GOT3 (cell line): ENCODE measurements at regions not wholly inside any gene's neighbourhood (a gene's known extent, or its start where the extent isn't known, plus 50 kb on each side); places are given as distances from the start of the nearest gene placed in this dataset.

Experiments
- DNase-seq: peaks from one replicate; lab custom pipeline; 2025; ENCODE audit warnings: mixed read lengths; lab: John Stamatoyannopoulos, UW

DNA sequence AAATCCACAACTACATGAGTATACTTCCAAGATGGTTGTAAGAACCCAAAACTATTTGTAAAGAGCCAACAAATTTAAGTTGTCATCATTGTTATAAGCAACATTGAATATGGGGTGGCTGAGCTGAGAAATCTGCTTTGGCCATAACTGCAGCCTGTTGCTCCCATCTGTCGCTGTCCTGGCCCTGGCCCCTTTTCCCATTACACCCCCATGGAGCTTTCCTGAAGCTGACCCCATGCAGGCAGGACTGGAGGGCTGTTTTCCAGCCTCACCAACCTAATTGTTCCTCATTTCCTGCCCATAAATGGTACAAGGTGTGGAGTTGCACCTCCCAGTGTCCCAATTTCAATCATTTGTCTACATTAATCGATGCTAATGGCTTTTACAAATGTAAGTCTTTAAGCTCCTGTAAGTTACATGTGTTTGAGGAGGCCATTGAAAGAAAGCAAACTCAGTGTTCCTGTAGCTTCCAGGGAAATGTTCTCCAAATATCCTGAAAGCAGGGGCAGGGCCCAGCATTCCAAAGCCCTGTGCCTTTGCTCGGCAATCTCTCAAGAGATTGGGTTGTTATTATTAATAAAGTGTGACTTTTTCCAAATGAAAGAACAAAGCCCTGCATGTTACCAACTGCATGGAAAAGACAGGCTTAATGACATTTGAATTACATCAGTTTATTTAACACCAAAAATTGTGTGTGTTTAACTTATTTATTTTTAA is 545.9 kb downstream of the PLPP3 start:
- no peak for DNase-seq

DNA sequence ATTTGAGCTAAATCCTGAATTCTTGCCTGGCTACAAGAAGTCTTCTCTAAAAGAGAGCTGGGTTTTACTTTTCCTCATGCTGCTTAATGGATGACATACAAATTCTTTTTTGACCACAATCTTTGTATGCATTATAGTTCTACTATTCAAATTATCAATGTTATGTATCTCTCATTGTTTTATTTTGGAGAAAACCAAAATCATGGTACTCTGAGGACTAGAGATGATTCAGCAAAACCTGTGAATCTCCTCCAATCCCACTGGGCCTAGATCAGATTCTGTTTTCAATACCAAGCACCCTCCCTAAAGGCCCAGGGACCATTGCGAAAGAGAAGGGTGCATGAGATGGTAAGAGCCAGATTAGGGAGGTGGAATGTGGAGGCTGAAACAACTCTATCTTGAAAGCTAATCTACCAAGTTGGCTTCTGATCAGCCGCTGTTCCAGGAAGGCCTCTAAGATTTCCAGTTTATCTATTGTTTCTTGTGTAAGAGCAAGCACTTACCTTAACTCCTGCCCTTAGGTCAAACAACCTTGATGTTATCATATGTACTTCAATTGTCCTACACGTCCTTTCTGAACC is 547.2 kb downstream of the PLPP3 start:
- DNase-seq = no peak

DNA sequence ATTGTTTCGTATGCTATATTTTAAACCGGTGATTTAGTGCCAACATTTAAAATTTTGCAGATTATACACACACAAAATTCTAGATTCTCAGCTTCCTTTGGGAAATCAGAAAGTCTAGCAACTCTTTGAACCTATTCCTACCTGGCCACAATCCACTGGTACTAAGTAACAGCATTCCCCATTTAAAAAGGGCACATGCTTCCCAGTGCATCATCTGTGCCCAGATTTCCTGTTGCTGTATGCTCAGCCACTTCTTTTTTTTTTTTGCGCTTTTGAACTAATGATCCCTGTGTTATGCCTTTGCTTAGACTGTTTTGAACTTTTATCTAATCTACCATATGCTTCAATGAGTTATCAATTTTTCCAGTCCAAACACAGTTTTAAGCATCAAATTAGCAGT is 548.4 kb downstream of the PLPP3 start:
- DNase-seq = no peak

DNA sequence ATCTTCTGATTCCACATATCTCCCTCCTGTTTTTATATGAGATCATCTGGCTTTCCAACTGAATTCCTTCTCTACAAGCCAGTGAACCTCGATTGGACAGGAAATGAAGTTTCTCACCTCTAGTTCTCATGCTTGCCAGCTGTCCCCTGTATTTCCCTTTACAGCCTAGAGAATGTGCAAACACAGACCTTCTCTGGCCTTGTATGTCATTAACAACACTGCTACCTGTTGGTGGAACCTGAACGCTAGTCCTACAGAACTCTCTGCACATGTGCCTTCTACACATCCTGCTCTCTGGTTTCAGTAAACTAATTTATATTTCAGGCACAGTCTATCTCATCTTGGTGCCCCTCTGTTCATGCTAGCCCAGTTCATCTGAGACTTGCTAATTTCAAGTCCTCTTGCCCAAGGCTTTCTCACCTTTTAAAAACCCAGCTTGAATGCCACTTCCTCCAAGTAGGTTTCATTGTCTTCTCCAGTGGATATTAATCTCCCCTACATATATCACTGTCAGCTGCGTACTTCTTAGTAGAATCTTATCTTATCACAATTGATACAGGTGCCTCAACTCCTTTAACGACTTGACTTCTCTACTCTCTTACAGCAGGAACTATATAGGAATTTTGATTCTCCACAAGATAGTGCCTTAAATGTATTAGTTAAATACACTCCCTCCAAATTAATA is 549.9 kb downstream of the PLPP3 start:
- DNase-seq = no peak

DNA sequence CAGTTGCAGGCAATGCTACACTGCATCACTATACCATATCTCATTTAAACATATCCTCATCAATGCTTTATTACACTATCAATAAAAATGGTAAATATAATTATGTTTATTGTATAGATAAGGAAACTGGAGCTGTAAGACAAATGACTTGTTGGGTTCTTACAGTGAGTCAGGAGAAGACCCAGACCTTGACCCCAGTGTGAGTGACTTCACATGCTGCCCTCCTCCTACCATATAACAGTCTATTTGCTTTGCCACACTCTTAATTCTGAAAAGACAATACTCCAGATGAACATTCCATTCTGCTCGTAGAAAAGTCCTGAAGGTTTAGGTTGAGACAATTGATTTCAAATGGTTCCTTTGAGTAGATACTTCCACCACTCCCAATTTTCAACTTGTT is 550.5 kb downstream of the PLPP3 start:
- no peak for DNase-seq

DNA sequence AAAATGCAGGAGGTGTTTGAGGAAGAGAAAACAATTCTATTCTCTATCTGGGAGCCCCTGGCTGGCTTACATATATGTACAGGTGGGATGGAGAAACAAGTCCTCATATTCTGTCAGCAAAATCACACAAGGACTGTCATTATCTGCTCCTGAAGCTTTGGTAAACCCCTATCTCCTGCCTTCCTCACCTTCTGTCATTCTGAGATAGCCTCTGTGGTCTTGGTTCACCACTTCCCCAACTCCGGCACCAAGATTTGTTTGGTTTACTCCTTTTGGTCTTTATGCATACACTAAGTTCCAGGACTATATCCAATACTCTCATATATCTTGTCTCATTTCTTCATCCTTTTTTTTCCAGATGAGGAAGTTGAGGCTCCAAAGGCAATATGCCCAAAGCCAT is 551.1 kb downstream of the PLPP3 start:
- DNase-seq = no peak

DNA sequence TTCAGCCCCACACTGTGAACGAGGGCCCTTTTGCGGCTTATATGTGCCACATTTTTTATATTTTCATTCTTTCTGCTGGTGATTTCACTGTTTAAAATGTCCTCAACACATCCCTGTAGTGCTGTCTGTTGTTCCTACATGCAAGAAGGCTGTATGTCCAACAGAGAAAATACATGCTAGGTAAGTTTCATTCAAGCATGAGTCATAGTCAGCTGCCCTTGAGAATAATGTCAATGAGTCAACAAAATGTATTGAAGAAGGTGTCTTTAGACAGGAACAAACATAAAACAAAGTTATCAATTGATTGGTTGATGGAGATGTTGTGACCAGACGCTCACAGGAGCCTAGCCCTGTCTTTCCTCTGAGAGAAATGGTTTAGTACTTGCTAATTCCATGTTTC is 553.4 kb downstream of the PLPP3 start:
- no peak for DNase-seq

DNA sequence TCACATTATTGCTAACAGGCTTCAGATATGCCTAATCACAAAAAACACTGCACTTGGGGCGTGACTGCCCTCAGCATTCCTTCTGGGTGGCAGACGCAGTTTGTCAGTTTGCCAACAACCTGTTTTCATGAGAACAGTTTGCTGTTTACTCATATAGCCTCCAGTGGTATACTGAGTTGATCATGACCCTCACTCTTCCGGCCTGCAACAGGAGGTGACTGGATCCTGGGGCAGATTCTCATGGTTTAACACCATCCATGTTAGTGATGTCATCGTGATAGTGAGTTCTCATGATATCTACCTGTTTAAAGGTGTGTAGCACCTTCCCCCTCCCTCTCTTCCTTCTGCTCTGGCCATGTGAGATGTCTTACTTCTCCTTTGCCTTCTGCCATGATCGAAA is 555.2 kb downstream of the PLPP3 start:
- DNase-seq = no peak

DNA sequence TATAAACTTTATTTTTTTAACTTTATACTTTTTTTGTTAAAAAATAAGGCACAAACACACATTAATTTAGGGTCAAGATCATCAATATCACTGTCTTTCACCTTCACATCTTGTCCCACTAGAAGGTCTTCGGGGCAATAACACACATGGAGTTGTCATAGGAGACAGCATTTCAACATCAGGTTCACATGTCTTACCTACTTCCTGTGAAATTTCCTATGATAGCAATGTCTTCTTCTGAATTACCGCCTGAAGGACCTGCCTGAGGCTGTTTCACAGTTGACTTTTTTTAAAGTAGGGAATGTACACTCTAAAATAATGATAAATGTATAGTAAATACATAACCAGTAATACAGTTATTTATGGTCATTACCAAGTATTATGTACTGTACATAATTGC is 559.4 kb downstream of the PLPP3 start:
- no peak for DNase-seq

DNA sequence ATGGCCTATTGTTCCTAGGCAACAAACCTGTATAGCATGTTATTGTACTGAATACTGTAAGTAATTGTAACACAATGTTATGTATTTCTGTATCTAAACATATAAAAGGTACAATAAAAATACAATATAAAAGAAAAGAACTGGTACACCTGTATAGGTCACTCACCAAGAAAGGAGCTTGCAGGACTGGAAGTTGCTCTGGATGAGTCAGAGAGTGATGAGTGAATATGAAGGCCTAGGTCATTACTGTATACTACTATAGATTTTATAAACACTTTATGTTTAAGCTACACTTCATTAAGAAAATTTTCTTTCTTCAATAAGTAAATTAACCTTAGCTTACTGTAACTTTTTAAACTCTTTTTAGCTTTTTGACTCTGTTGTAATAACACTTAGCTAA is 559.9 kb downstream of the PLPP3 start:
- DNase-seq = no peak

DNA sequence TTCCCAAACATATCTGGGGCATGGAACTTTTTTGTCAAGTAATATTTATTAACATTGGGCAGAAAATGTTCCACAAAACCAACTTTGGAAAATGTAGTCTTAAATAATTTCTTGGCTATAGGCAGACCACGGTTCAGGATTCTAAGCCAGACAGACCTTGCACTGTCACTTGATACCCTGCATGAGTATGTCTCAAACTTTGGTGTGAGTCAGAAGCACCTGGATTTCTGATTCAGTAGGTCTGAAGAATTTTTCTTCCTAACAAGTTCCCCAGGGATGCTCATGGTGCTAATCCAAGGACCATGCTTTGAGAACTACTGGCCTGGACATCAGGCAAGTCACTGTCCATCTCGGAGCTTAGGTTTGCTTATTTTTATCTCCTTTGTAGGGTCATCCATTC is 562.0 kb downstream of the PLPP3 start:
- DNase-seq = no peak

DNA sequence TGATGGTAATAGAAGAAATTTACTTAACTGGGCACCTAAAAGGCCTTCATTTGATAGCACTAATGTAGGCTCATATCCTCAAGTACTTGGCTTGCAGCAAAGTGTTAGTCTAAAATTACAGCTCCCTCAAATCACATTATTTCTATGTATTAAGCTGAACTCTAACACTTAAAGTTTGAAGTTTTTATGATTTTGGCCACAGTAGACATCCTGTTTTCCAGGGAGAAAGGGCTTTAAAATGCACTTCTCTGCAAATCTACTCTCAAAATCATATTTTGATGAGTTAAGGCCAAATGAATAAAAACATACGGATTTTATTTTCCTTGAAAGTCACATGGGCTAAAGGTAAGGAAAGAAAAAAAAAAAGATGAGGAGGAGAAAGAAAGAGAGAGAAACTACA is 575.5 kb downstream of the PLPP3 start:
- no peak for DNase-seq

DNA sequence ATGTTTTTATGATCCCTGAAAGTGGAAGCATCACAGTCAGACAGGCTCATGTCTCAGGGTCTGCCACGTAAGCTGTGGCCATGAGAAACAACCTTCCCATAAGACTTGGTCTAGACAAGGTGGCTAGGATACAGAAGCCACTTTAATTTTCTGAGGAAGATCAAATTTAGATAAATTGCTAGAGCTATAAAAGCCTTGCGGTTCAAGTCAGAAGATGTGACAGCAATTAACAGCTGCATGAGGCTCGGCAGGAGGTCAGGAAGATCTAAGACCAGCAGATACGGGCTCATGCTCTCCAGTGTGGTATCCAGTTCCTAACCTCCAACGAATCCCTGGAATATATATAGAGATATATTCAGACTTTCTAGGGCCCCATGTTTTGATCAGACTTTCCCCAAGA is 577.1 kb downstream of the PLPP3 start:
- no peak for DNase-seq

DNA sequence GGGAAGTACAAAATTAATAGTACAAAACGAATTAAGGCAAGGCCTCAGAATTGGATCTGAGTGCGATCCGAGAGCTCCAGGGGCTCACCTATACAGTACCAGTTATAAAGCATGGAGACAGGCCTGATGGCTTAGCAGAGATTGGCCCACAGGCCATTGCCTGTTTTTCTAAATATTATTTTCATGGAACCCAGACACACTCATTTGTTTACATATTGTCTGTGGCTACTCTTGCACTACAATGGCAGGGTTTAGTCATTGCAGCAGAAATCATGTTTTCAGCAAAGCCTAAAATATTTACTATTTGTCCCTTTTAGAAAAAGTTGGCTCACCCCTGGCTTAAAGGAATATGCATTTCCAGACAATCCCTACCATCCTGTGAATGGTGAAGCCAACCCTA is 578.9 kb downstream of the PLPP3 start:
- no peak for DNase-seq

DNA sequence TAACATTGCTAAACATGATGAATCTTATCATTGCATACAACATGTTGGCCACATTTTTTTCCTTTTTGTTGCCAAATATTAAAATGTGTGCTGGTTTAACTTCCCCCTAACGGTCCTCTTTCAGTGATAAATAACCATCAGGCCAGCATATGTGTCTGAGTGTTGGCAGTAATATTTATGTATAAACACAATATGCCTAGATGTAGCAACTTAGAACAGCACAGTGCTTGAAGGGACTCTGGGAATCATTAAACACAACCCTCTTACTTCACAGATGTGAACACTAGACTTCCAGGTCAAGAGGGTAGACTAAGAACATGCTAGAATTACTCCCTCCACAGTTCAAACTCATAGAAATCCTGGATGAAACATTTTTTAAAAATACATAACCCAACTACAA is 581.8 kb downstream of the PLPP3 start:
- DNase-seq = no peak

DNA sequence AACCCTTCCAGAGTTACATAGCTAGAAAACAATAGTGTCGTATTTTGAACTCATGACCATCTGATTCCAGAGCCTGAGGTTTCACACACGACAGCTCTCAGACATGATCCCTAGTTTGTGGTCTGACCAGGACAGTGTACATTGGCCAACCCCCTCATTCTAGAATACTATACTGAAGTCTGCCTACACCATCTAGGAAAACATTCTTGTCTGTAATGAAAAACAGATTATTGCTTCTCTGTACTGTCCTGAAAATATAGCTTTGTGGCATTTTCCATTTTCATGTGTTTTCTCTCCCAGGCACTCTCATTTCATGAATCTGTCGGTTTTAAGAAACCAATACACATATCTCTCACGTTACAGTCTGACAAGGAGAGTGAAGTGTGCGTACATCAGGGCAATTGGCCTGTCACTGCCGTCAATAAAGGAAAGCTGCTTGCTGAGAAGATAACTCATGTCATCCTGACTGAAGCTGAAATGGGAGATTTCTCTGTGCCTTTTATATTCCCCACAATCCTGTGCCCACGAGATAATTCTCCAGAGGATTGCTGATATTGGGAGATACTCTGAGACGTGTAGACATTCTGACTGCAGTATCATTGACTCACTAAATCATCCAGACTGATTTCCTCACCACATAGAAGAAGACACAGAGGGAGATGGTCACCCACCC is 585.6 kb downstream of the PLPP3 start:
- no peak for DNase-seq

DNA sequence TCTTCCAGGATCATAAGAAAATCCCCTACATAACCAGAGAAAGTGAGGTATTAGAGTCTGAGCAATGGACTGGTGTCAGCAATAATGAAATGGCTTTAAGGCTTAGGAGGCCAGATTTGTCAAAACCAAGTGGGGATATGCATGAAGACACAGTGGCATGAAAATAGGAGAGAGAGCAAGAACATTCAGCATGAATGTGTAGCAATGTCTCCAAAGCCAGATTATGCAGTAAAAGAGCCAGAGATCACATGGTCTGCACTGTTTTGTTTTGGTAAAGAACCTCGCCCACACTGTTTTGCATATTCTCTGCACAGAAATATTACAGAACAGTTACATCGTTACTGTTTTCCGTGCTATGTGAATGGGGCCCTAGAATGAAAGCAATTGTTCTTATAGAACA is 589.4 kb downstream of the PLPP3 start:
- DNase-seq = no peak

DNA sequence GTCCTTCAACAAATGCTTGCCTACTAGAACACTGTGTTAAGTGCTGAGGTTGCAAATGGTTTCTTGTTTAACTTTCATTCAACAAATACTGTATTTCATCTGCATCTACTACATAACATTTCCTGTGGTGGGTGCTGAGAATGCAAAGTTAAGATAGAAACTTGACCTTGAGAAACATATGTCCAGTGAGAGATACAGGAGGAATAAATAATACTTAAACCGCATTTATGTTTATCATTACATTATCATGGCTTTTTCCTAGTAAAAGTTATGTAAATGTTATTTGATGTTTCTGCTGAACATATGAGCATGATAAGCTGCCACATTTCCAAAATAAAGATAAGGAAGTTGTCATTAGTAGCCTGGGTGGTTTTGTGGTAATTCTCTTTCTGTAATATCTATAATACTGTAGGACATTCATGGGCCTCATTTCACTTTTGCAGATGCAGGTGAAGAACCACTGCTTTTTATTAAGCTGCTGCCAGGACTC is 590.4 kb downstream of the PLPP3 start:
- DNase-seq = no peak

DNA sequence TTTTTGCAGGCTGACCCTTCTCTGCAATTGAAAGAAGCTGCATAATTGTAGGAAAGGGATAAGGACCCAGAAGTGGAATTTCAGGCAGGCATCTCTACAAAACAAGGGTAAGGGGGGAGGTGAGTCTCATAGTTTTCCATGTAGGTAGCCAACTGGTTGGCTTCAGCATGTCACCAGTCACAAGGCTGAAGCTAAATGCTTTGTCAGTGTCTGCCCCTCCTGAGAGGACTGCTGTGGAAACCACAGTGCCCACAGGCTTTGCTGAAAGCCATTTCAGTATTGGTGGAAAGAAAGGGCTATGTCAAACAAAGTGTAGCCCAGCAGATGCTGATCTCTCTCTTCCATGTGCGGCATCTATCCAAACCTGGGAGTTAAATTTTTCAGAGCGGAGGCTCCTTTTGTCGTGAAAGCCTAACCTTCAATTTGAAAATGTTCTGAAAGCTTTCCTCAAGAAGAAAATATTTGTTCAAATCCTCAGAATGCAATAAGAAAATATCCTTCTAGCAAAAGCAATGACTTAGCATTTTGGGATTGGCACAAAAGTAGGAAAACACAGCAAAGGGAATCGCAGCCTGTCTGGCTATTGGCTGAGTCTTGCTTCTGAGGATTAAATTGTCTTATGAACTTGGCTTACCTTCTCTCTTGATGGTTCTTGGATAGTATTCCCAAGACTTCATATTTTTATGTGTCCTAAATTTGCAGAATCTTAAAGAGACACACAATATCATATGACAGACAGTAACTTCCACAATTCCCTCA is 591.7 kb downstream of the PLPP3 start:
- DNase-seq = no peak

DNA sequence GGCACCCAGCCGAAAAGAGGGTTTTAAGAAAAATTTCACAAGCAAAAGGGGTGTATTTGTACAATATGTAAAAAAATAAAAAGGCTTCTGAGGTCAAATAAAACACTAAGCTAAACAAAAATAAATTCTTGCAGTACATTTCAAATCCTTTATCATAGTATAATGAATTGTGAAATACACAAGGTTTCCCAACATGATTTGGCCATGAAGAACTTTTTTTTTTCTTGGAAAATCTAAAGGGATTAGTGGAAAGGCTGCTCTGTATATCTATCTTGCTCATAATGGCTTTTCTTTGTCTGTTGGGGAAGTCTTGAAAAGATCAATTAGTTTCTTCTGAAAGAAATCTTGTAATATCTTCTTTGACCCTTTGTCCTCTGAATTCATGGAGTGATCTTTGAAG is 593.4 kb downstream of the PLPP3 start:
- DNase-seq = no peak

DNA sequence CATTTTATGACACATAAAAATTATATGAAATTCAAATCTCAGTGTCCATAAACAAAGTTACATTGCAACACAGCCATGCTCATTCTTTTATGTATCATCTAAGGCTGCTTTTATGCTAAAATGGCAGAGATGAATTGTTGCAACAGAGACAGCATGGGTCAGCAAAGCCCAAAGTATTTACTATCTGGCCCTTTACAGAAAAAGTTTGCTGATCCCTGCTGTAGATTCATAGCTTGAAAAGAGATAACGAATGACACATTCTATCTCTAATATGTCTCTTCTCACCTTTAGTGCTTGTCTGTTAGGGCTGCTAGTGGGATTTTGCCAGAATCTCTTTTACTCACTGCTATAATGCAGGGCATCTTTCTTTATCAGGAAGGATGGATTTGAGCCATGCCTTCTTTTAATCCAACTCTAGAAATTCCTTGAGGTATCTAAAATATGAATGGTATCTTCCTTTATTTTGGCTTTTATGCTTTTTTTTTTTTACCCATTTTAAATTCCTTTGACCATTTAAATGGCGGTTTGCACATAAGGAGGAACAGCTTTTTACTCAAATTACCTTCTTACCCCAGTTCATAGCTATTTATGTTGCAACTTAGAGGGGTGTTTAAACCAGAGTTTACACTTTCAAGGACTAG is 598.2 kb downstream of the PLPP3 start:
- no peak for DNase-seq

DNA sequence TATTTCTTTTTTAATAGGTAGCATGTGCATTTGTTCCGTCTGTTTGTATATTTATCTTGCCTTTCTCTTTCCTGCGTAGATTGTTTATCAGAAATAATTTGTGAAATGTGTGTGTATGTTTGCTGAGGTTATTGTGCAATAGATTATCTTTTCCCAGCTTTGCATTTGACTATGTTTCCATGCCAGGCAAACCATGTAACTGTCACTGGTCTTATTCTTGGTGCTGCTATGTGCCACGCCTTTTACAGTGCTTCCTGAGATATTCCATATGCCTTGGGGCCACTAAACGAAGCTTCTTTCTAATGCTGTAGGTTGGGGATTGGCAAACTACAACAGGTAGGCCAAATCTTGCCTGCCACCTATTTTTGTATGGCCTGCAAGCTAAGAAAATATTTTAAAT is 598.8 kb downstream of the PLPP3 start:
- no peak for DNase-seq
